ENCODE measurements at regions not wholly inside any gene's neighbourhood (a gene's known extent, or its start where the extent isn't known, plus 50 kb on each side); places are given as distances from the start of the nearest gene placed in this dataset.
"Not testable (repeated sequence)": the region's sequence is repeated elsewhere in the genome, so short reads cannot be mapped to it uniquely, and the experiment has no call there.

DNA sequence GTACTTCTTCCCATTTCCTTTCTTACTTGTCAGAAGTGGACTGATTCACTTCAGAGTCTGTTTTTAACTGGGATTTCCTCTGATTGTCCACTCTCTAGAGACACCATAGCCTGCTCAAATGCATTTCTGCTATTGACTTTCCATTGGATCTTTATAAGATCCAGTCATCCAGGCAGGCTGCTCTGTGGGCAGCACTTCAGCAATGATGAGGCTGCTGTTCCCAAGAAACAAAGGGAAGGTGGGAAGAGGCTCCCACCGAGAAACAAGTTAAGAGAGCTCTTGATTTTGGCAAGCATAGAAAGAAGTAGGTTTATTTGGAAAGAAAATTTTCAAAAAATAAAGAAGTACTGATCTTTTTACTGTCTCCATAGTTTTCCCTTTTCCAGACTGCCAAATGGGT, 125.8 kb upstream of the STARD13 start:
- no peaks in the 10 kb centered on the region for H3K36me3 Mint-ChIP-seq
- CTCF ChIA-PET, result no interaction called here
- POLR2A ChIA-PET, result no interaction called here
- DNase-seq (ENCODE audit: low spot score), result no peak
- H3K27me3 Mint-ChIP-seq (ENCODE audit: low read depth), result no peaks in the 10 kb centered on the region
- peaks cover 15% of the 10 kb centered on the region for H3K4me1 Mint-ChIP-seq
- peak; percentile 64 for ATAC-seq
- no peaks in the 10 kb centered on the region for H3K9me3 Mint-ChIP-seq
- no peak overlapping the region for H3K27ac Mint-ChIP-seq
- TF ChIP-seq, protein P1, sequence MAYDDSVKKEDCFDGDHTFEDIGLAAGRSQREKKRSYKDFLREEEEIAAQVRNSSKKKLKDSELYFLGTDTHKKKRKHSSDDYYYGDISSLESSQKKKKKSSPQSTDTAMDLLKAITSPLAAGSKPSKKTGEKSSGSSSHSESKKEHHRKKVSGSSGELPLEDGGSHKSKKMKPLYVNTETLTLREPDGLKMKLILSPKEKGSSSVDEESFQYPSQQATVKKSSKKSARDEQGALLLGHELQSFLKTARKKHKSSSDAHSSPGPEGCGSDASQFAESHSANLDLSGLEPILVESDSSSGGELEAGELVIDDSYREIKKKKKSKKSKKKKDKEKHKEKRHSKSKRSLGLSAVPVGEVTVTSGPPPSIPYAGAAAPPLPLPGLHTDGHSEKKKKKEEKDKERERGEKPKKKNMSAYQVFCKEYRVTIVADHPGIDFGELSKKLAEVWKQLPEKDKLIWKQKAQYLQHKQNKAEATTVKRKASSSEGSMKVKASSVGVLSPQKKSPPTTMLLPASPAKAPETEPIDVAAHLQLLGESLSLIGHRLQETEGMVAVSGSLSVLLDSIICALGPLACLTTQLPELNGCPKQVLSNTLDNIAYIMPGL (CRISPR knock-in tag; IDR thresholded peaks at IDR 0.05), result no peak
- no peak for TF ChIP-seq FOXK1 (CRISPR knock-in tag; IDR thresholded peaks at IDR 0.05)
- TF ChIP-seq JAZF1 (CRISPR knock-in tag; IDR thresholded peaks at IDR 0.05), result no peak
- TF ChIP-seq NR3C1 (CRISPR knock-in tag; conservative IDR thresholded peaks at IDR 0.05; ENCODE audit: low read depth), result no peak
- TF ChIP-seq, protein P2, sequence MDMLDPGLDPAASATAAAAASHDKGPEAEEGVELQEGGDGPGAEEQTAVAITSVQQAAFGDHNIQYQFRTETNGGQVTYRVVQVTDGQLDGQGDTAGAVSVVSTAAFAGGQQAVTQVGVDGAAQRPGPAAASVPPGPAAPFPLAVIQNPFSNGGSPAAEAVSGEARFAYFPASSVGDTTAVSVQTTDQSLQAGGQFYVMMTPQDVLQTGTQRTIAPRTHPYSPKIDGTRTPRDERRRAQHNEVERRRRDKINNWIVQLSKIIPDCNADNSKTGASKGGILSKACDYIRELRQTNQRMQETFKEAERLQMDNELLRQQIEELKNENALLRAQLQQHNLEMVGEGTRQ (CRISPR knock-in tag; IDR thresholded peaks at IDR 0.05), result no peak
- no peak for TF ChIP-seq CBFB (CRISPR knock-in tag; IDR thresholded peaks at IDR 0.05; ENCODE audit: low read depth)
- no peak for TF ChIP-seq MXD4 (CRISPR knock-in tag; IDR thresholded peaks at IDR 0.05; ENCODE audit: borderline replicate concordance)
- TF ChIP-seq ZNF317 (CRISPR knock-in tag; IDR thresholded peaks at IDR 0.05; ENCODE audit: borderline replicate concordance, low read depth), result no peak
- no peak for TF ChIP-seq NR2C2 (CRISPR knock-in tag; IDR thresholded peaks at IDR 0.05)
- TF ChIP-seq EMX1 (CRISPR knock-in tag; IDR thresholded peaks at IDR 0.05), result no peak
- no peak for TF ChIP-seq SP1 (CRISPR knock-in tag; conservative IDR thresholded peaks at IDR 0.05)
- TF ChIP-seq, protein P3, sequence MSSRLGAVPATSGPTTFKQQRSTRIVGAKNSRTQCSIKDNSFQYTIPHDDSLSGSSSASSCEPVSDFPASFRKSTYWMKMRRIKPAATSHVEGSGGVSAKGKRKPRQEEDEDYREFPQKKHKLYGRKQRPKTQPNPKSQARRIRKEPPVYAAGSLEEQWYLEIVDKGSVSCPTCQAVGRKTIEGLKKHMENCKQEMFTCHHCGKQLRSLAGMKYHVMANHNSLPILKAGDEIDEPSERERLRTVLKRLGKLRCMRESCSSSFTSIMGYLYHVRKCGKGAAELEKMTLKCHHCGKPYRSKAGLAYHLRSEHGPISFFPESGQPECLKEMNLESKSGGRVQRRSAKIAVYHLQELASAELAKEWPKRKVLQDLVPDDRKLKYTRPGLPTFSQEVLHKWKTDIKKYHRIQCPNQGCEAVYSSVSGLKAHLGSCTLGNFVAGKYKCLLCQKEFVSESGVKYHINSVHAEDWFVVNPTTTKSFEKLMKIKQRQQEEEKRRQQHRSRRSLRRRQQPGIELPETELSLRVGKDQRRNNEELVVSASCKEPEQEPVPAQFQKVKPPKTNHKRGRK (CRISPR knock-in tag; IDR thresholded peaks at IDR 0.05; ENCODE audit: borderline replicate concordance), result no peak
- TF ChIP-seq, protein P4, sequence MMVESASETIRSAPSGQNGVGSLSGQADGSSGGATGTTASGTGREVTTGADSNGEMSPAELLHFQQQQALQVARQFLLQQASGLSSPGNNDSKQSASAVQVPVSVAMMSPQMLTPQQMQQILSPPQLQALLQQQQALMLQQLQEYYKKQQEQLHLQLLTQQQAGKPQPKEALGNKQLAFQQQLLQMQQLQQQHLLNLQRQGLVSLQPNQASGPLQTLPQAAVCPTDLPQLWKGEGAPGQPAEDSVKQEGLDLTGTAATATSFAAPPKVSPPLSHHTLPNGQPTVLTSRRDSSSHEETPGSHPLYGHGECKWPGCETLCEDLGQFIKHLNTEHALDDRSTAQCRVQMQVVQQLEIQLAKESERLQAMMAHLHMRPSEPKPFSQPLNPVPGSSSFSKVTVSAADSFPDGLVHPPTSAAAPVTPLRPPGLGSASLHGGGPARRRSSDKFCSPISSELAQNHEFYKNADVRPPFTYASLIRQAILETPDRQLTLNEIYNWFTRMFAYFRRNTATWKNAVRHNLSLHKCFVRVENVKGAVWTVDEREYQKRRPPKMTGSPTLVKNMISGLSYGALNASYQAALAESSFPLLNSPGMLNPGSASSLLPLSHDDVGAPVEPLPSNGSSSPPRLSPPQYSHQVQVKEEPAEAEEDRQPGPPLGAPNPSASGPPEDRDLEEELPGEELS (CRISPR knock-in tag; IDR thresholded peaks at IDR 0.05), result no peak
- TF ChIP-seq, protein P5, sequence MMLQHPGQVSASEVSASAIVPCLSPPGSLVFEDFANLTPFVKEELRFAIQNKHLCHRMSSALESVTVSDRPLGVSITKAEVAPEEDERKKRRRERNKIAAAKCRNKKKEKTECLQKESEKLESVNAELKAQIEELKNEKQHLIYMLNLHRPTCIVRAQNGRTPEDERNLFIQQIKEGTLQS (CRISPR knock-in tag; conservative IDR thresholded peaks at IDR 0.05), result no peak
- no peak for TF ChIP-seq ZNF416 (CRISPR knock-in tag; IDR thresholded peaks at IDR 0.05)
- no peak for TF ChIP-seq TEAD1 (CRISPR knock-in tag; IDR thresholded peaks at IDR 0.05)
- no peak overlapping the region for H3K4me3 Mint-ChIP-seq

DNA sequence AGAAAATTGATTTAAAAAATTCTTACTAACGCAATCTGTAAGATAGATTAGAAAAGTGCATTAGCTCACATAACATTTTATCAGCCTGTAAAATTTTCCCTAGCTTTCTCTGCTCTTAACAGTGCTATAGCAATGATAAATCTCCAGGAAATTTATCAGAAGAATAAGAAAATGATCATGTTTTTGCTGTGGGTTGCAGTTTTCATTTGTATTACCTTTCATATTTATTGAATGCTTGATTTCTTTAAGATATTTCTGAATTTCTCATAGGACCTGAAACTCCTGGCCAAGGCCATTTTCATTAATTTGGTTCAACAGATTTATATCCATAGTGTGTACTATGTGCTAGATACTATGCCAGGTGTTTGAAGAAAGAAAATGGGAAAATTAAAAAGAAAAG, 130.3 kb upstream of the STARD13 start:
- DNase-seq (ENCODE audit: low spot score), result no peak
- no peak overlapping the region for H3K27ac Mint-ChIP-seq
- TF ChIP-seq, protein P1 (CRISPR knock-in tag; IDR thresholded peaks at IDR 0.05), result no peak
- TF ChIP-seq, protein P6, sequence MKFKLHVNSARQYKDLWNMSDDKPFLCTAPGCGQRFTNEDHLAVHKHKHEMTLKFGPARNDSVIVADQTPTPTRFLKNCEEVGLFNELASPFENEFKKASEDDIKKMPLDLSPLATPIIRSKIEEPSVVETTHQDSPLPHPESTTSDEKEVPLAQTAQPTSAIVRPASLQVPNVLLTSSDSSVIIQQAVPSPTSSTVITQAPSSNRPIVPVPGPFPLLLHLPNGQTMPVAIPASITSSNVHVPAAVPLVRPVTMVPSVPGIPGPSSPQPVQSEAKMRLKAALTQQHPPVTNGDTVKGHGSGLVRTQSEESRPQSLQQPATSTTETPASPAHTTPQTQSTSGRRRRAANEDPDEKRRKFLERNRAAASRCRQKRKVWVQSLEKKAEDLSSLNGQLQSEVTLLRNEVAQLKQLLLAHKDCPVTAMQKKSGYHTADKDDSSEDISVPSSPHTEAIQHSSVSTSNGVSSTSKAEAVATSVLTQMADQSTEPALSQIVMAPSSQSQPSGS (CRISPR knock-in tag; IDR thresholded peaks at IDR 0.05; ENCODE audit: borderline replicate concordance, low read depth), result no peak
- POLR2A ChIA-PET, result no interaction called here
- peaks cover 13% of the 10 kb centered on the region for H3K9me3 Mint-ChIP-seq
- H3K4me1 Mint-ChIP-seq, result peaks cover 6% of the 10 kb centered on the region
- no peak for ATAC-seq
- H3K4me3 Mint-ChIP-seq, result no peak overlapping the region
- CTCF ChIA-PET, result no interaction called here
- peaks cover 6% of the 10 kb centered on the region for H3K36me3 Mint-ChIP-seq
- H3K27me3 Mint-ChIP-seq (ENCODE audit: low read depth), result peaks cover 6% of the 10 kb centered on the region

DNA sequence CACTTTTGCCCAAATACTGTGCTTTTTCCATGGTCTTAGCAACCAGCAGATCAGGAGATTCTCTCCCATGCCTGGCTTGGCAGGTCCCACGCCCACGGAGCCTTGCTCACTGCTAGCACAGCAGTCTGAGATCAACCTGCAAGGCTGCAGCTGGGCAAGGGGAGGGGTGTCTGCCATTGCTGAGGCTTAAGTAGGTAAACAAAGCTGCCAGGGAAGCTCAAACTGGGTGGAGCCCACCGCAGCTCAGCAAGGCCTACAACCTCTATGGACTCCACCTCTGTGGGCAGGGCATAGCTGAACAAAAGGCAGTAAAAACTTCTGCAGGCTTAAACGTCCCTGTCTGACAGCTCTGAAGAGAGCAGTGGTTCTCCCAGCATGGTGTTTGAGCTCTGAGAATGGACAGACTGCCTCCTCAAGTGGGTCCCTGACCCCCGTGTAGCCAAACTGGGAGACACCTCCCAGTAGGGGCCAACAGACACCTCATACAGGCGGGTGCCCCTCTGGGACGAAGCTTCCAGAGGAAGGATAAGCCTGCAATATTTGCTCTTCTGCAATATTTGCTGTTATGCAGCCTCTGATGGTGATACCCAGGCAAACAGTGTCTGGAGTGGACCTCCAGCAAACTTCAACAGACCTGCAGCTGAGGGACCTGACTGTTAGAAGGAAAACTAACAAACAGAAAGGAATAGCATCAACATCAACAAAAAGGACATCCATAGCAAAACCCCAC, 132.8 kb upstream of the STARD13 start:
- DNase-seq (ENCODE audit: low spot score); ATAC-seq; H3K36me3 Mint-ChIP-seq; CTCF ChIA-PET; H3K27ac Mint-ChIP-seq; H3K4me3 Mint-ChIP-seq; POLR2A ChIA-PET; H3K27me3 Mint-ChIP-seq (ENCODE audit: low read depth); H3K4me1 Mint-ChIP-seq: not testable (repeated sequence)
- H3K9me3 Mint-ChIP-seq, result peaks cover 14% of the 10 kb centered on the region

DNA sequence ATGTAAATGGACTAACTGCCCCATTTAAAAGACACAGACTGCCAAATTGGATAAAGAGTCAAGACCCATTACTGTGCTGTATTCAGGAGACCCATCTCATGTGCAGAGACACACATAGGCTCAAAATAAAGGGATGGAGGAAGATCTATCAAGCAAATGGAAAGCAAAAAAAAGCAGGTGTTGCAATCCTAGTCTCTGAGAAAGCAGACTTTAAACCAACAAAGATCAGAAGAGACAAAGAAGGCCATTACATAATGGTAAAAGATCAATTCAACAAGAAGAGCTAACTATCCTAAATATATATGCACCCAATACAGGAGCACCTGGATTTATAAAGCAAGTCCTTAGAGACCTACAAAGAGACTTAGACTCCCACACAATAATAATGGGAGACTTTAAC, 134.6 kb upstream of the STARD13 start:
- CTCF ChIA-PET, result not testable (repeated sequence)

More for the DNA sequence above, 134.6 kb upstream of the STARD13 start:
- H3K36me3 Mint-ChIP-seq; H3K27me3 Mint-ChIP-seq (ENCODE audit: low read depth); H3K4me1 Mint-ChIP-seq; DNase-seq (ENCODE audit: low spot score); H3K4me3 Mint-ChIP-seq; POLR2A ChIA-PET; ATAC-seq; H3K27ac Mint-ChIP-seq: not testable (repeated sequence)
- H3K9me3 Mint-ChIP-seq, result peaks cover 18% of the 10 kb centered on the region
